ENCODE measurements at regions not wholly inside any gene's neighbourhood (a gene's known extent, or its start where the extent isn't known, plus 50 kb on each side); places are given as distances from the start of the nearest gene placed in this dataset.

DNA sequence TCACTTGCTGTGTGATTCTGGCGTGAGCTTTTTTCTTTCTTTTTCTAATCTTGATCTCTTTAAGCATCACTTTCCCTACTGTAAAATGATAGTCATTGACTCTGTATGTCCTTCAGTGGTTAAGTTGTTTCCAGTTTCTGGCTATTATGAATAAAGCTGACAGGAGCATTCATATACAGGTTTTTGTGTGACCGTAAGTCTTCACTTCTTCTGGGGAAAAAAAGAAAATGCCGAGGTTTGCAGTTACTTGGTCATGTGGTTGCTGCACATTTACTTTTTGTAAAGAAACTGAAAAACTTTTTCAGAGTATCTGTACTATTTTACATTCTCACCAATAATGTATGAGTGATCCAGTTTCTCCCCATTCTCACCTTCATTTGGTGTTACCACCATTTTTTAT lies 247.4 kb upstream of the RBMS3 start:
- no peak overlapping the region for H3K27ac Mint-ChIP-seq (ENCODE audit: unreplicated experiment)
- CTCF ChIA-PET = no interaction called here

DNA sequence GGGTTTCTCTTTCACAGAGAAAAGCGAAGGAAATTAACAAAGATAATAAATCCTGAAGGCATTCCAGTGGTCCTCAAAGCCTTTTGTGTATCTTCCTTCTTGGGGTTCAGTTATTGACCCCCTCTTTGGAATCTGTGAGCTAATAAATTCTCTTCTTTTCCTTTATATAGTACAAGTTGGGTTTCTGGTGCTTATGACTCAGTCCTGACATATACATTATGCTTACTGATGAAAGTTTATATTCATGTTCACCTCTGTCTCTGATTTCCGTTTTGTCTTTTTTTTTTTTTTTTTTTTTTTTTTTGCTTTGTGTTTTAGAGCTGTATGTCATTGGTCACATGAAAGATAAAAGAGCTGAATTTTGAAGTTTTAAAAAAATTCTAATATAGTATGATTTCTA lies 230.7 kb upstream of the RBMS3 start:
- intact Hi-C loops (cut with micrococcal nuclease; ENCODE audit: unreplicated experiment) = no loop called here
- Mint-ChIP-seq H3K36me3 (ENCODE audit: insufficient read depth, unreplicated experiment) (no peaks in the 10 kb centered on the region), H3K4me1 (ENCODE audit: low read depth, unreplicated experiment) (no peaks in the 10 kb centered on the region), H3K9me3 (ENCODE audit: low read depth, unreplicated experiment) (peaks cover 4% of the 10 kb centered on the region), H3K27ac (ENCODE audit: unreplicated experiment) (no peak overlapping the region), H3K4me3 (ENCODE audit: low read depth, unreplicated experiment) (no peak overlapping the region), H3K27me3 (ENCODE audit: unreplicated experiment) (no peaks in the 10 kb centered on the region)
- TF ChIP-seq, protein P1, sequence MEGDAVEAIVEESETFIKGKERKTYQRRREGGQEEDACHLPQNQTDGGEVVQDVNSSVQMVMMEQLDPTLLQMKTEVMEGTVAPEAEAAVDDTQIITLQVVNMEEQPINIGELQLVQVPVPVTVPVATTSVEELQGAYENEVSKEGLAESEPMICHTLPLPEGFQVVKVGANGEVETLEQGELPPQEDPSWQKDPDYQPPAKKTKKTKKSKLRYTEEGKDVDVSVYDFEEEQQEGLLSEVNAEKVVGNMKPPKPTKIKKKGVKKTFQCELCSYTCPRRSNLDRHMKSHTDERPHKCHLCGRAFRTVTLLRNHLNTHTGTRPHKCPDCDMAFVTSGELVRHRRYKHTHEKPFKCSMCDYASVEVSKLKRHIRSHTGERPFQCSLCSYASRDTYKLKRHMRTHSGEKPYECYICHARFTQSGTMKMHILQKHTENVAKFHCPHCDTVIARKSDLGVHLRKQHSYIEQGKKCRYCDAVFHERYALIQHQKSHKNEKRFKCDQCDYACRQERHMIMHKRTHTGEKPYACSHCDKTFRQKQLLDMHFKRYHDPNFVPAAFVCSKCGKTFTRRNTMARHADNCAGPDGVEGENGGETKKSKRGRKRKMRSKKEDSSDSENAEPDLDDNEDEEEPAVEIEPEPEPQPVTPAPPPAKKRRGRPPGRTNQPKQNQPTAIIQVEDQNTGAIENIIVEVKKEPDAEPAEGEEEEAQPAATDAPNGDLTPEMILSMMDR (IDR thresholded peaks at IDR 0.05; ENCODE audit: unreplicated experiment) = no peak
- CTCF ChIA-PET = interaction anchor here (0.9 kb wide), 1 partner anchor 121 kb away, joined by 3 read pairs; no protein-coding TSS in a partner anchor
- BruUV-seq (replicated peaks) = no TSS peak
- no peak for DNase-seq

More for the DNA sequence above, 247.4 kb upstream of the RBMS3 start:
- BruUV-seq (replicated peaks) = no TSS peak
- H3K36me3 Mint-ChIP-seq (ENCODE audit: insufficient read depth, unreplicated experiment) = no peaks in the 10 kb centered on the region
- TF ChIP-seq, protein P1 (IDR thresholded peaks at IDR 0.05; ENCODE audit: unreplicated experiment) = no peak
- intact Hi-C loops (cut with micrococcal nuclease; ENCODE audit: unreplicated experiment) = no loop called here
- H3K4me3 Mint-ChIP-seq (ENCODE audit: low read depth, unreplicated experiment) = no peak overlapping the region
- H3K4me1 Mint-ChIP-seq (ENCODE audit: low read depth, unreplicated experiment) = no peaks in the 10 kb centered on the region
- DNase-seq = no peak
- peaks cover 2% of the 10 kb centered on the region for H3K9me3 Mint-ChIP-seq (ENCODE audit: low read depth, unreplicated experiment)
- no peaks in the 10 kb centered on the region for H3K27me3 Mint-ChIP-seq (ENCODE audit: unreplicated experiment)

DNA sequence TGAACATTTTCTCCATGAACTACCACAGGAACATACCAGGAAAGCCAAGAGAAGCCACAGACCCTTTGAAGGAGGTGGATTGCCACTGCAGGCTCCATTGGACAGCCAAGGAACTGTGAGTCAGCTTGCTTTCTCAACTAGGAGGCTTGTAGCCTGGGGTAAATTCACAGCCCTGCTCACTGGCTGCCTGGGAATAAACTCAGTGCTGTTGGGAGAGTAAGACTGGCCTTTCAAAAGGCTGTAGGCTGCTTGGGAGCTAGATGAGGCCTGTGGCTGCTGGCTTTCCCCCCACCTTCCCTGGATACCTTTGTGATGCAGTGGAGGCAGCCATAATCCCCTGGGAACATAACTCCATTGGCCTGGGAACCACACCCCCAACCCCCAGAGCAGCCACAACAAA lies 223.5 kb upstream of the RBMS3 start:
- no TSS peak for BruUV-seq (replicated peaks)
- no peaks in the 10 kb centered on the region for H3K36me3 Mint-ChIP-seq (ENCODE audit: insufficient read depth, unreplicated experiment)
- no peaks in the 10 kb centered on the region for H3K27me3 Mint-ChIP-seq (ENCODE audit: unreplicated experiment)
- intact Hi-C loops (cut with micrococcal nuclease; ENCODE audit: unreplicated experiment) = no loop called here
- H3K4me3 Mint-ChIP-seq (ENCODE audit: low read depth, unreplicated experiment) = no peak overlapping the region
- TF ChIP-seq, protein P1 (IDR thresholded peaks at IDR 0.05; ENCODE audit: unreplicated experiment) = no peak
- CTCF ChIA-PET = no interaction called here
- peaks cover 6% of the 10 kb centered on the region for H3K4me1 Mint-ChIP-seq (ENCODE audit: low read depth, unreplicated experiment)
- H3K9me3 Mint-ChIP-seq (ENCODE audit: low read depth, unreplicated experiment) = peaks cover 17% of the 10 kb centered on the region
- DNase-seq = no peak
- no peak overlapping the region for H3K27ac Mint-ChIP-seq (ENCODE audit: unreplicated experiment)

DNA sequence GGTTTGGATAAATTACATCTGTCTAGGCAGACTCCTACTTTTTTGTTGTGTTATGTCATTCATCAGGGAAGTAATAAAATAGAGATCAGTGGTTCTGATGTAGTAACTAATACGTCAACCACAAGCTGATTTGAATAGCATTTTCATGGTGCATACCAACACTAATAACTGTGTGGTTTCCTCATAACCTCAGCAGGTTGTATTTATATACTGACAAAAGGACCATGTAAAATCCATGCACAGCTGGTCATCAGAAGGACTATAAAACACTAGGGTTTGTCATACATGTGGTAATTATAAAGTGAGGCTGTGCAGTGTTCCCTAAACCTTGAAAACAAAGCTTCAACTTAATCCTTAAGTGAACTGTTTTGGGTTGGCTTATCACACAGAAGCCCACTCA lies 216.8 kb upstream of the RBMS3 start:
- no TSS peak for BruUV-seq (replicated peaks)
- TF ChIP-seq, protein P1 (IDR thresholded peaks at IDR 0.05; ENCODE audit: unreplicated experiment) = no peak
- intact Hi-C loops (cut with micrococcal nuclease; ENCODE audit: unreplicated experiment) = loop anchor here (10.0 kb wide), 1 partner anchor 701 kb away; no protein-coding TSS in a partner anchor
- Mint-ChIP-seq H3K27ac (ENCODE audit: unreplicated experiment) (no peak overlapping the region), H3K36me3 (ENCODE audit: insufficient read depth, unreplicated experiment) (peaks cover 4% of the 10 kb centered on the region), H3K4me3 (ENCODE audit: low read depth, unreplicated experiment) (no peak overlapping the region), H3K9me3 (ENCODE audit: low read depth, unreplicated experiment) (peaks cover 2% of the 10 kb centered on the region), H3K27me3 (ENCODE audit: unreplicated experiment) (no peaks in the 10 kb centered on the region), H3K4me1 (ENCODE audit: low read depth, unreplicated experiment) (peaks cover 8% of the 10 kb centered on the region)
- DNase-seq = no peak
- CTCF ChIA-PET = no interaction called here

Data from Calu3 (cell line).